SHP77 (cell line): ENCODE measurements at regions not wholly inside any gene's neighbourhood (a gene's known extent, or its start where the extent isn't known, plus 50 kb on each side); places are given as distances from the start of the nearest gene placed in this dataset.
"Not testable (repeated sequence)": the region's sequence is repeated elsewhere in the genome, so short reads cannot be mapped to it uniquely, and the experiment has no call there.

Source experiments
- DNase-seq, 2 experiments: peaks; one replicate each; lab custom pipeline; 2025; lab: John Stamatoyannopoulos, UW

- DNase-seq: no peak
Observed at GRCh38 chrX:40530509-40530908, 50.3 kb upstream of the ATP6AP2 start.

GRCh38 chrX:40527543-40527942 lies 53.2 kb upstream of the ATP6AP2 start:
- DNase-seq: no peak

- no peak for DNase-seq
Observed at GRCh38 chrX:40526412-40526811, 54.4 kb upstream of the ATP6AP2 start.

- not testable (repeated sequence) for DNase-seq
Observed at GRCh38 chrX:40525901-40526300, 54.9 kb upstream of the ATP6AP2 start.

- no peak for DNase-seq
Observed at GRCh38 chrX:40524423-40524822, 56.3 kb upstream of the ATP6AP2 start.

- no peak for DNase-seq
Observed at GRCh38 chrX:40523852-40524251, 56.9 kb upstream of the ATP6AP2 start.

GRCh38 chrX:40521868-40522450 lies 58.8 kb upstream of the ATP6AP2 start:
- DNase-seq: no peak

- DNase-seq: no peak
Observed at GRCh38 chrX:40514376-40514775, 66.4 kb upstream of the ATP6AP2 start.

GRCh38 chrX:40513835-40514234 lies 66.9 kb upstream of the ATP6AP2 start:
- no peak for DNase-seq

GRCh38 chrX:40513012-40513411 lies 67.8 kb upstream of the ATP6AP2 start:
- no peak for DNase-seq

GRCh38 chrX:40511258-40511657 lies 69.5 kb upstream of the ATP6AP2 start:
- DNase-seq: no peak

GRCh38 chrX:40508560-40508959 lies 72.2 kb upstream of the ATP6AP2 start:
- DNase-seq: no peak

- no peak for DNase-seq
Observed at GRCh38 chrX:40506201-40506985, 74.4 kb upstream of the ATP6AP2 start.

GRCh38 chrX:40504801-40505605 lies 75.8 kb upstream of the ATP6AP2 start:
- no peak for DNase-seq

- no peak for DNase-seq
Observed at GRCh38 chrX:40503094-40503493, 77.7 kb upstream of the ATP6AP2 start.

GRCh38 chrX:40502688-40503087 lies 78.1 kb upstream of the ATP6AP2 start:
- DNase-seq: no peak

- no peak for DNase-seq
Observed at GRCh38 chrX:40501164-40501855, 79.5 kb upstream of the ATP6AP2 start.

GRCh38 chrX:40496728-40497127 lies 84.0 kb upstream of the ATP6AP2 start:
- no peak for DNase-seq

- no peak for DNase-seq
Observed at GRCh38 chrX:40495659-40496058, 85.1 kb upstream of the ATP6AP2 start.

GRCh38 chrX:40494005-40494404 lies 86.8 kb upstream of the ATP6AP2 start:
- DNase-seq: no peak

GRCh38 chrX:40488296-40488695 lies 92.5 kb upstream of the ATP6AP2 start:
- no peak for DNase-seq

GRCh38 chrX:40485973-40486372 lies 94.8 kb upstream of the ATP6AP2 start:
- DNase-seq: no peak
